HG03342 (cell line): ENCODE measurements at regions not wholly inside any gene's neighbourhood (a gene's known extent, or its start where the extent isn't known, plus 50 kb on each side); places are given as distances from the start of the nearest gene placed in this dataset.
A peak's percentile ranks its signal among the peaks of the same experiment; 100 is the strongest.

Source experiments
- ATAC-seq: cut with Tn5 transposase; IDR thresholded peaks from one replicate; pipeline ENCODE4 v1.9.1; 2021; ENCODE audit warnings: mild to moderate bottlenecking, moderate library complexity; ENCODE audit not compliant: unreplicated experiment

GRCh38 chr4:138030375-138030774, 211.8 kb downstream of the SLC7A11 start:
- ATAC-seq = no peak

- ATAC-seq = no peak
Measured at GRCh38 chr4:138028923-138029322, 213.2 kb downstream of the SLC7A11 start.

GRCh38 chr4:138021139-138021830, 220.9 kb downstream of the SLC7A11 start:
- ATAC-seq = no peak

GRCh38 chr4:138014590-138015288, 227.4 kb downstream of the SLC7A11 start:
- no peak for ATAC-seq

- ATAC-seq = no peak
Measured at GRCh38 chr4:138013625-138014024, 228.5 kb downstream of the SLC7A11 start.

- peak; percentile 64 for ATAC-seq
Measured at GRCh38 chr4:138010639-138011038, 231.5 kb downstream of the SLC7A11 start.

GRCh38 chr4:138007572-138007971, 234.6 kb downstream of the SLC7A11 start:
- ATAC-seq = no peak

GRCh38 chr4:138005486-138005885, 236.7 kb downstream of the SLC7A11 start:
- no peak for ATAC-seq

GRCh38 chr4:138003248-138003647, 238.9 kb downstream of the SLC7A11 start:
- peak; percentile 91 for ATAC-seq

- ATAC-seq = no peak
Measured at GRCh38 chr4:137998666-137999429, 243.3 kb downstream of the SLC7A11 start.

- no peak for ATAC-seq
Measured at GRCh38 chr4:137997496-137997895, 244.7 kb downstream of the SLC7A11 start.

- ATAC-seq = no peak
Measured at GRCh38 chr4:137994853-137995252, 247.3 kb downstream of the SLC7A11 start.

- no peak for ATAC-seq
Measured at GRCh38 chr4:137993232-137993631, 248.9 kb downstream of the SLC7A11 start.

GRCh38 chr4:137981277-137981676, 260.9 kb downstream of the SLC7A11 start:
- no peak for ATAC-seq

GRCh38 chr4:137980641-137981040, 261.5 kb downstream of the SLC7A11 start:
- no peak for ATAC-seq

GRCh38 chr4:137979938-137980337, 262.2 kb downstream of the SLC7A11 start:
- ATAC-seq = no peak

- no peak for ATAC-seq
Measured at GRCh38 chr4:137968956-137969678, 273.0 kb downstream of the SLC7A11 start.

GRCh38 chr4:137967480-137968190, 274.5 kb downstream of the SLC7A11 start:
- ATAC-seq = no peak

GRCh38 chr4:137966504-137966903, 275.6 kb downstream of the SLC7A11 start:
- no peak for ATAC-seq

GRCh38 chr4:137961051-137961438, 281.1 kb downstream of the SLC7A11 start:
- ATAC-seq = no peak
